ENCODE measurements at regions not wholly inside any gene's neighbourhood (a gene's known extent, or its start where the extent isn't known, plus 50 kb on each side); places are given as distances from the start of the nearest gene placed in this dataset.

- TF ChIP-seq REST (IDR thresholded peaks at IDR 0.05; ENCODE audit: insufficient read depth in 1 of 2, low read depth in 2 of 2, low read length in 1 of 2), result no peak
- TF ChIP-seq CTCF (IDR thresholded peaks at IDR 0.05), result no peak
- no peak for TF ChIP-seq POLR2AphosphoS5 (IDR thresholded peaks at IDR 0.05; ENCODE audit: low read depth, low read length)
Measured at GRCh38 chr14:42011221-42011620, 404.5 kb downstream of the LRFN5 start.

Data from Panc1 (cell line).